PC-9 (cell line): ENCODE measurements at regions not wholly inside any gene's neighbourhood (a gene's known extent, or its start where the extent isn't known, plus 50 kb on each side); places are given as distances from the start of the nearest gene placed in this dataset.

Experiments used
- CTCF ChIP-seq: fragments of 200-600 bp; sonication (generic); conservative IDR thresholded peaks from 2 replicates; pipeline ENCODE4 v1.6.1; 2017; ENCODE audit warnings: mixed run types, antibody characterized with exemption, mild to moderate bottlenecking, moderate library complexity
- EZH2 ChIP-seq: fragments of 200-600 bp; sonication (generic); IDR thresholded peaks from 2 replicates; pipeline ENCODE4 v1.8.0; 2017; ENCODE audit warnings: antibody characterized with exemption, low read depth

GRCh38 chr11:128251140-128251539 lies 336.2 kb downstream of the ETS1 start:
- TF ChIP-seq CTCF (no peak), EZH2 (no peak)
